ENCODE measurements at regions not wholly inside any gene's neighbourhood (a gene's known extent, or its start where the extent isn't known, plus 50 kb on each side); places are given as distances from the start of the nearest gene placed in this dataset.

GRCh38 chr5:2165615-2166305 lies 283.0 kb upstream of the IRX4 start:
- intact Hi-C loops (cut with DNase I), result no loop called here
- no peak for DNase-seq
- TF ChIP-seq POLR2A (IDR thresholded peaks at IDR 0.05), result no peak
- no peak for TF ChIP-seq CTCF (IDR thresholded peaks at IDR 0.05)
- no peak for TF ChIP-seq EP300 (IDR thresholded peaks at IDR 0.05)
- no peaks in the 10 kb centered on the region for H3K36me3 ChIP-seq
- no peak overlapping the region for H3K27ac ChIP-seq
- WGBS, 3 donors, result 73 to 78% (median 75%) methylated on average over 11 of the region's 11 CpGs
- no peaks in the 10 kb centered on the region for H3K4me1 ChIP-seq (ENCODE audit: insufficient read depth)
- no peaks in the 10 kb centered on the region for H3K9me3 ChIP-seq
- H3K4me3 ChIP-seq, result no peak overlapping the region
- H3K27me3 ChIP-seq, result no peaks in the 10 kb centered on the region

DNA sequence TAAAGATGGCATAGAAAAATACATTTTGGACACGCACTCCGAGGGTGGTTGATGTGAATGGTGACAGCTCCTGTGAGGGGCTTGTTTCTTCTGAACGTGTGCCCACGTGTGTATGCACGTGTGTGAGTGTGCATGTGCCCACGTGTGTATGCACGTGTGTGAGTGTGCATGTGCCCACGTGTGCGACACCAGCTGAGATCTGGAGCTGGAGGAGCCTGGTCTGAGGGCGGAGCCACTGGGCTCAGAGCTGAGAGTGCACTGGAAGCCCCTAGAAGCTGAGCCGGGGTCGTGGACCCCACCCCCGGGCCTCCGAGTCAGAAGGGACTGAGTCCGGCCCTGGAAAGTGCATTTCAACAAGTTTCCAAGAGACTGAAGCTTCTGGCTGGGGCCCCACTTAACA lies 282.5 kb upstream of the IRX4 start:
- H3K27me3 ChIP-seq, result no peaks in the 10 kb centered on the region
- intact Hi-C loops (cut with DNase I), result no loop called here
- no peak overlapping the region for H3K27ac ChIP-seq
- H3K9me3 ChIP-seq, result no peaks in the 10 kb centered on the region
- H3K4me1 ChIP-seq (ENCODE audit: insufficient read depth), result no peaks in the 10 kb centered on the region
- H3K36me3 ChIP-seq, result no peaks in the 10 kb centered on the region
- no peak for TF ChIP-seq POLR2A (IDR thresholded peaks at IDR 0.05)
- no peak for TF ChIP-seq CTCF (IDR thresholded peaks at IDR 0.05)
- no peak for TF ChIP-seq EP300 (IDR thresholded peaks at IDR 0.05)
- H3K4me3 ChIP-seq, result no peak overlapping the region
- WGBS, 3 donors, result 67 to 72% (median 67%) methylated on average over 15 of the region's 15 CpGs
- no peak for DNase-seq

GRCh38 chr5:2164586-2164985 lies 281.9 kb upstream of the IRX4 start:
- no peaks in the 10 kb centered on the region for H3K36me3 ChIP-seq
- no peak overlapping the region for H3K27ac ChIP-seq
- WGBS, 3 donors, result 31 to 49% (median 39%) methylated on average over 13 of the region's 13 CpGs
- no peak overlapping the region for H3K4me3 ChIP-seq
- no peak for DNase-seq
- intact Hi-C loops (cut with DNase I), result no loop called here
- no peaks in the 10 kb centered on the region for H3K27me3 ChIP-seq
- H3K4me1 ChIP-seq (ENCODE audit: insufficient read depth), result no peaks in the 10 kb centered on the region
- no peaks in the 10 kb centered on the region for H3K9me3 ChIP-seq
- TF ChIP-seq POLR2A (IDR thresholded peaks at IDR 0.05) (no peak), EP300 (IDR thresholded peaks at IDR 0.05) (no peak), CTCF (IDR thresholded peaks at IDR 0.05) (no peak)

GRCh38 chr5:2163940-2164490 lies 281.3 kb upstream of the IRX4 start:
- Histone ChIP-seq H3K9me3 (no peaks in the 10 kb centered on the region), H3K4me3 (no peak overlapping the region), H3K27ac (no peak overlapping the region), H3K36me3 (no peaks in the 10 kb centered on the region), H3K27me3 (no peaks in the 10 kb centered on the region), H3K4me1 (ENCODE audit: insufficient read depth) (no peaks in the 10 kb centered on the region)
- TF ChIP-seq EP300 (IDR thresholded peaks at IDR 0.05) (no peak), POLR2A (IDR thresholded peaks at IDR 0.05) (no peak), CTCF (IDR thresholded peaks at IDR 0.05) (no peak)
- intact Hi-C loops (cut with DNase I), result no loop called here
- WGBS, 3 donors, result 63 to 67% (median 65%) methylated on average over 16 of the region's 16 CpGs
- DNase-seq, result no peak

Data from ovary (tissue), 7 donors.